ENCODE measurements at regions not wholly inside any gene's neighbourhood (a gene's known extent, or its start where the extent isn't known, plus 50 kb on each side); places are given as distances from the start of the nearest gene placed in this dataset.

DNA sequence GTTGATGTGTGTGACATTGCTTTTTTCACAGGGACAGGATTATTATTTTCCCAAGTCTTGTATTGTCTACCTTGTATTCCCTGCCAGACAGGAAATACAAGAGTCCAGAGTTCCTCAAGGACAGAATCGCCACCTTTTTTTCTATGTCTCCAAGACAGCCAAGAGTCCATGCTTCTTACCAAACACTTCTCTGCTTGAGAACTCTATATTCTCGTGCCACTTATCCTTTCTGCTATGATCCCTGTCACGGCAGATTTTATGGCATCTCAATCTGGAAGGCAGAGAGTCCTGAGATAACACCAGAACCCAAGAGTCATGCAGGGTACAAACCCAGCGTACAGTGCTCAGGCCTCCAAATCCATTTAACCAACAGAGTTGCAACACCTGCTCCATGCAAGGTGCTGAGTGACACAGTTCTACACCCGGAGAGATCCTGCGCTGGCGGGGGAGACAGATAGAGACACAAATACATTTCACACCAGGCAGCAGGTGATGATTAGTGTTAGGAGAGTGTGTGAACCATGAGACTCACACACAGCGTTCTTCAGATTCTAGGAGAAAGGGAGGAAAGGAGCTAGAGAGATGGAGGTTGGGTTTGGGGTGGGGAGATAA is 107.6 kb downstream of the NAV1 start:
- TF ChIP-seq, protein P1, sequence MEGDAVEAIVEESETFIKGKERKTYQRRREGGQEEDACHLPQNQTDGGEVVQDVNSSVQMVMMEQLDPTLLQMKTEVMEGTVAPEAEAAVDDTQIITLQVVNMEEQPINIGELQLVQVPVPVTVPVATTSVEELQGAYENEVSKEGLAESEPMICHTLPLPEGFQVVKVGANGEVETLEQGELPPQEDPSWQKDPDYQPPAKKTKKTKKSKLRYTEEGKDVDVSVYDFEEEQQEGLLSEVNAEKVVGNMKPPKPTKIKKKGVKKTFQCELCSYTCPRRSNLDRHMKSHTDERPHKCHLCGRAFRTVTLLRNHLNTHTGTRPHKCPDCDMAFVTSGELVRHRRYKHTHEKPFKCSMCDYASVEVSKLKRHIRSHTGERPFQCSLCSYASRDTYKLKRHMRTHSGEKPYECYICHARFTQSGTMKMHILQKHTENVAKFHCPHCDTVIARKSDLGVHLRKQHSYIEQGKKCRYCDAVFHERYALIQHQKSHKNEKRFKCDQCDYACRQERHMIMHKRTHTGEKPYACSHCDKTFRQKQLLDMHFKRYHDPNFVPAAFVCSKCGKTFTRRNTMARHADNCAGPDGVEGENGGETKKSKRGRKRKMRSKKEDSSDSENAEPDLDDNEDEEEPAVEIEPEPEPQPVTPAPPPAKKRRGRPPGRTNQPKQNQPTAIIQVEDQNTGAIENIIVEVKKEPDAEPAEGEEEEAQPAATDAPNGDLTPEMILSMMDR (IDR thresholded peaks at IDR 0.05) = no peak
- TF ChIP-seq POLR2AphosphoS5 (IDR thresholded peaks at IDR 0.05) = no peak
- TF ChIP-seq POLR2A (IDR thresholded peaks at IDR 0.05) = no peak
- H3K27me3 ChIP-seq = no peaks in the 10 kb centered on the region
- intact Hi-C loops (cut with DNase I; ENCODE audit: low total_unique reads) = no loop called here

DNA sequence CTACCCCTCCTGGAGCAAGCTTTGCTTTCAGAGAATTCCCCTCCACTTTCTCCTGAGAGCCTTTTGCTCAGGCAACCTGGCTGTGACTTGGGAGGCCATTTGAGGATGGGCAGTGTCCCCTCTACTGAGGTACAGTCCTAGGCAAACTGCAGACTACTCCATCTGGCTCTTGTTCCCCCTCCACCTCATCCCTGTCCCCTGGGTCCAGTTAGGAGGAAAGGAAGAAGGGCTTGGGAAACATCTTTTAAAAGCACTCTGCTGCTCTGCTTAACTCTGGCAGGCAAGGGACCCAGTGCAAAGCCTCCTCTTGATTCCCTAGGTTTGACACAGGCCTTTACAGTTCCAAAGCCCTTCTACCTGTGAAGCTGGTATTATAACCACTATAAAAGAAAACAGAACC is 108.2 kb downstream of the NAV1 start:
- Histone ChIP-seq H3K4me1 (peaks cover 11% of the 10 kb centered on the region in 2 donors), H3K36me3 (no peaks in the 10 kb centered on the region), H3K27ac (no peak overlapping the region), H3K4me3 (no peak overlapping the region), H3K9me3 (no peaks in the 10 kb centered on the region), H3K27me3 (no peaks in the 10 kb centered on the region)
- intact Hi-C loops (cut with DNase I; ENCODE audit: low total_unique reads) = no loop called here
- TF ChIP-seq, protein P1 (IDR thresholded peaks at IDR 0.05) = no peak
- TF ChIP-seq POLR2A (IDR thresholded peaks at IDR 0.05) (no peak), POLR2AphosphoS5 (IDR thresholded peaks at IDR 0.05) (no peak)
- DNase-seq (ENCODE audit: low spot score in 2 of 2) = no peak

More for the DNA sequence above, 107.6 kb downstream of the NAV1 start:
- Histone ChIP-seq H3K36me3 (no peaks in the 10 kb centered on the region), H3K4me3 (no peak overlapping the region), H3K4me1 (peaks cover 11% of the 10 kb centered on the region in 2 donors), H3K27ac (no peak overlapping the region), H3K9me3 (no peaks in the 10 kb centered on the region)
- no peak for DNase-seq (ENCODE audit: low spot score in 2 of 2)

DNA sequence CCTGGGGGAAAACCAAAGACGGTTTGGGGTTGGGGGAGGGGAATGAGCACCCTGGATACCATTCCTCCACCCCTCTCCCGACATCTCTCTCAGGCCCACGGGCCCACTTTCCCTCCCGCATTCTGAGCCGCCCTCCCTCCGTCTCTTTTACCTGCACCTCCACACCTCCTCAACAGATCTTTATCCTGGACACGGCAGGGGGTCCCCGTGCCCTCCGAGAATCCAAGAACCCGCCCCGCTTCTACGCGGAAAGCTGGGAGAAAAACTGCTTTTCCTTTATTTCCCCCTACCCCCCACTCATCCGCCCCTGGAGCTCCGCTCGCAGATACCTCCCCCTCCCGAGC is 108.8 kb downstream of the NAV1 start:
- Histone ChIP-seq H3K4me3 (peak overlapping the region; percentile 53 to 80 (median 63)), H3K27ac (no peak overlapping the region), H3K36me3 (no peaks in the 10 kb centered on the region), H3K9me3 (no peaks in the 10 kb centered on the region), H3K4me1 (peaks cover 11% of the 10 kb centered on the region in 2 donors), H3K27me3 (no peaks in the 10 kb centered on the region)
- no peak for DNase-seq (ENCODE audit: low spot score in 2 of 2)
- intact Hi-C loops (cut with DNase I; ENCODE audit: low total_unique reads) = no loop called here
- TF ChIP-seq POLR2A (IDR thresholded peaks at IDR 0.05) = no peak
- TF ChIP-seq POLR2AphosphoS5 (IDR thresholded peaks at IDR 0.05) = no peak
- TF ChIP-seq, protein P1 (IDR thresholded peaks at IDR 0.05) = no peak

DNA sequence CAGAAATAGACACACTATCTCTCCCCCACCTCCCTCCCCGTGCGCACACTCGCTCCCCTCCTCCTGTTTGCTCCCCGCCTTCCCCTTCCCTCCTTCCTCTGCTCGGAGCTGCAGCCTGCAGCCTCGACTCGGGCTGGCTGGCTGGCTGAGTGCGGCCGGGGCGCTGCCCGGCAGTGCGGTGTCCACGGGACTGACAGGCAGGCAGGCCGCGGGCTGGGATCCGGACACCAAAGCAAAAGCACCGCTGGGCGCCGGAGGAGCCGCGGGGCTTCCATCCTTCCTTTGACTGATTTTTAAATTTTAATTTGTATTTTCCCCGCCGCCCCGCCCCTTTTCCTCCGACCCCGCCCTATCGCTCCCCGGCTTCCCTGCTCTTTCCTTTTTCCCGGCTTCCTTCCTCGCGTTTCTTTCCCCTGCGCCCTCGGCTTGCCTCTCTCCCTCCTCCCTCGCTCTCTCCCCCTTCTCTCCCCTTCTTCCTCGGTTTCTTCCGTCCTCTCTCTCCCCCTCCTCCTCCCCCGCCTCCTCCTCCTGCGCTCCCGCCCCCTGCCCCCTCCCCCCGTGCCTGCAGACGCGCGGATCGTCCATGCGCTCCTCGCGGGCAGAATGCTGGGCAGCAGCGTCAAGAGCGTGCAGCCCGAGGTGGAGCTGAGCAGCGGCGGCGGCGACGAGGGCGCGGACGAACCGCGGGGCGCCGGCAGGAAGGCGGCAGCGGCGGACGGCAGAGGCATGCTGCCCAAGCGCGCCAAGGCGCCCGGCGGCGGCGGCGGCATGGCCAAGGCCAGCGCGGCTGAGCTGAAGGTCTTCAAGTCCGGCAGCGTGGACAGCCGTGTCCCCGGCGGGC is 109.4 kb downstream of the NAV1 start:
- Histone ChIP-seq H3K4me1 (peaks cover 11% of the 10 kb centered on the region in 2 donors), H3K9me3 (no peaks in the 10 kb centered on the region), H3K27ac (peak overlapping the region in 1 of 2 donors; percentile 80), H3K36me3 (no peaks in the 10 kb centered on the region), H3K4me3 (peak overlapping the region; percentile 53 to 80 (median 63)), H3K27me3 (no peaks in the 10 kb centered on the region)
- intact Hi-C loops (cut with DNase I; ENCODE audit: low total_unique reads) = no loop called here
- DNase-seq (ENCODE audit: low spot score in 2 of 2) = no peak
- TF ChIP-seq, protein P1 (IDR thresholded peaks at IDR 0.05) = no peak
- TF ChIP-seq POLR2A (IDR thresholded peaks at IDR 0.05) = no peak
- TF ChIP-seq POLR2AphosphoS5 (IDR thresholded peaks at IDR 0.05) = no peak
